Gastroesophageal sphincter (tissue), 3 donors: ENCODE measurements at regions not wholly inside any gene's neighbourhood (a gene's known extent, or its start where the extent isn't known, plus 50 kb on each side); places are given as distances from the start of the nearest gene placed in this dataset.

Experiments
- CTCF ChIP-seq, 4 experiments: fragments of 200-600 bp in 2 of 4; fragments of 450-650 bp in 2 of 4; sonication (generic) in 1 of 4; IDR thresholded peaks; one replicate each; pipeline ENCODE4 v1.5.1; 2017 to 2019; ENCODE audit warnings: antibody characterized with exemption in 4 of 4, mild to moderate bottlenecking in 2 of 4, moderate library complexity in 2 of 4
- POLR2AphosphoS5 ChIP-seq: sonication (generic); formaldehyde crosslinking; IDR thresholded peaks from one replicate; pipeline ENCODE4 v1.6.1; 2017; ENCODE audit warnings: antibody characterized with exemption

GRCh38 chr5:74143151-74143550, 497.4 kb downstream of the ENC1 start:
- TF ChIP-seq CTCF (IDR thresholded peaks at IDR 0.05), result no peak
- no peak for TF ChIP-seq POLR2AphosphoS5
